Neural cell (in vitro differentiated cells): ENCODE measurements at regions not wholly inside any gene's neighbourhood (a gene's known extent, or its start where the extent isn't known, plus 50 kb on each side); places are given as distances from the start of the nearest gene placed in this dataset.

Source experiments
- H2AFZ ChIP-seq: fragments of 200-600, 300-800 bp; sonication (generic), shearing (Covaris generic); 2 replicates; pipeline ENCODE4 v1.6.0; 2014; ENCODE audit warnings: low read depth, mild to moderate bottlenecking, antibody characterized with exemption, low read length, moderate library complexity
- H3F3A ChIP-seq: fragments of 200-600 bp; shearing (Covaris generic); 2 replicates; pipeline ENCODE4 v1.6.1; 2016; ENCODE audit warnings: mild to moderate bottlenecking, moderate library complexity, mixed read lengths, antibody characterized with exemption, low read length; ENCODE audit not compliant: insufficient read depth, poor library complexity, severe bottlenecking
- H3K27ac ChIP-seq: fragments of 200-600, 300-800 bp; sonication (generic), shearing (Covaris generic); 2 replicates; pipeline ENCODE4 v1.5.1; 2014; ENCODE audit warnings: mild to moderate bottlenecking, low read length, moderate library complexity
- H3K27me3 ChIP-seq: fragments of 300-800, 200-600 bp; sonication (generic), shearing (Covaris generic); 2 replicates; pipeline ENCODE4 v1.6.0; 2014; ENCODE audit warnings: mild to moderate bottlenecking, low read depth, low read length, moderate library complexity; ENCODE audit not compliant: insufficient read depth
- H3K36me3 ChIP-seq: fragments of 300-800, 200-600 bp; sonication (generic), shearing (Covaris generic); 2 replicates; pipeline ENCODE4 v1.5.1; 2014; ENCODE audit warnings: mild to moderate bottlenecking, antibody characterized with exemption, low read length, moderate library complexity; ENCODE audit not compliant: insufficient read depth
- H3K4me2 ChIP-seq: fragments of 300-800, 200-600 bp; sonication (generic), shearing (Covaris generic); 2 replicates; pipeline ENCODE4 v1.6.0; 2014; ENCODE audit warnings: mild to moderate bottlenecking, low read length
- H3K4me3 ChIP-seq: fragments of 300-800, 200-600 bp; sonication (generic), shearing (Covaris generic); 2 replicates; pipeline ENCODE4 v1.5.1; 2014; ENCODE audit warnings: mild to moderate bottlenecking, low read length, moderate library complexity
- H3K79me2 ChIP-seq: fragments of 200-600 bp; shearing (Covaris generic); replicated peaks from 2 replicates; pipeline ENCODE4 v1.6.0; 2014; ENCODE audit warnings: mild to moderate bottlenecking, low read length, moderate library complexity; ENCODE audit not compliant: insufficient read depth
- H3K9ac ChIP-seq: fragments of 300-800, 200-600 bp; sonication (generic), shearing (Covaris generic); 2 replicates; pipeline ENCODE4 v1.6.1; 2016; ENCODE audit warnings: mild to moderate bottlenecking, low read length, mixed read lengths
- H3K9me2 ChIP-seq: fragments of 200-600 bp; shearing (Covaris generic); 2 replicates; pipeline ENCODE4 v1.6.1; 2016; ENCODE audit warnings: mild to moderate bottlenecking, low read length, mixed read lengths; ENCODE audit not compliant: insufficient read depth
- H3K9me3 ChIP-seq: fragments of 200-600, 300-800 bp; sonication (generic), shearing (Covaris generic); 2 replicates; pipeline ENCODE4 v1.6.1; 2016; ENCODE audit warnings: mild to moderate bottlenecking, mixed run types, low read length, moderate library complexity, mixed read lengths
- H4K20me1 ChIP-seq: fragments of 200-600 bp; shearing (Covaris generic); 2 replicates; pipeline ENCODE4 v1.6.1; 2016; ENCODE audit warnings: mild to moderate bottlenecking, mixed run types; ENCODE audit not compliant: insufficient read depth
- CTCF ChIP-seq: fragments of 450-650 bp; IDR thresholded peaks from 2 replicates; pipeline ENCODE4 v1.5.1; 2014; ENCODE audit warnings: antibody characterized with exemption, mild to moderate bottlenecking, moderate library complexity; ENCODE audit not compliant: poor library complexity, severe bottlenecking
- EP300 ChIP-seq: fragments of 450-650 bp; conservative IDR thresholded peaks from 2 replicates; pipeline ENCODE4 v1.6.1; 2014; ENCODE audit warnings: antibody characterized with exemption, mild to moderate bottlenecking, moderate library complexity; ENCODE audit not compliant: poor library complexity, severe bottlenecking
- EZH2 ChIP-seq: fragments of 200-600, 300-800 bp; shearing (Covaris generic), sonication (generic); IDR thresholded peaks from 2 replicates; pipeline ENCODE4 v1.6.1; 2014; ENCODE audit warnings: antibody characterized with exemption, low read length, borderline replicate concordance, mild to moderate bottlenecking; ENCODE audit not compliant: insufficient read depth, poor library complexity, severe bottlenecking
- MXI1 ChIP-seq: fragments of 450-650 bp; conservative IDR thresholded peaks from 2 replicates; pipeline ENCODE4 v1.6.1; 2014; ENCODE audit warnings: antibody characterized with exemption, mild to moderate bottlenecking; ENCODE audit not compliant: poor library complexity, severe bottlenecking
- POLR2AphosphoS5 ChIP-seq: IDR thresholded peaks from 2 replicates; pipeline ENCODE4 v1.6.1; 2012
- RAD21 ChIP-seq: fragments of 450-650 bp; conservative IDR thresholded peaks from 2 replicates; pipeline ENCODE4 v1.6.1; 2014; ENCODE audit warnings: antibody characterized with exemption, mild to moderate bottlenecking, moderate library complexity
- REST ChIP-seq: IDR thresholded peaks from 2 replicates; pipeline ENCODE4 v1.6.1; 2012; ENCODE audit warnings: borderline replicate concordance
- SMC3 ChIP-seq: fragments of 450-650 bp; conservative IDR thresholded peaks from 2 replicates; pipeline ENCODE4 v1.6.1; 2014; ENCODE audit warnings: antibody characterized with exemption, mild to moderate bottlenecking, moderate library complexity; ENCODE audit not compliant: poor library complexity
- TAF1 ChIP-seq: IDR thresholded peaks from 2 replicates; pipeline ENCODE4 v1.6.1; 2012; ENCODE audit warnings: low read depth

- Histone ChIP-seq H4K20me1 (no peaks in the 10 kb centered on the region), H3K4me2 (no peak overlapping the region), H3K9me3 (no peaks in the 10 kb centered on the region), H3K9me2 (no peaks in the 10 kb centered on the region), H3K27me3 (no peaks in the 10 kb centered on the region), H3K79me2 (no peaks in the 10 kb centered on the region), H3K9ac (no peak overlapping the region), H2AFZ (no peak overlapping the region), H3F3A (no peaks in the 10 kb centered on the region), H3K36me3 (no peaks in the 10 kb centered on the region), H3K27ac (no peak overlapping the region), H3K4me3 (no peak overlapping the region)
- TF ChIP-seq RAD21 = no peak
- no peak for TF ChIP-seq REST
- TF ChIP-seq EZH2 = no peak
- TF ChIP-seq POLR2AphosphoS5 = no peak
- no peak for TF ChIP-seq MXI1
- TF ChIP-seq CTCF = no peak
- TF ChIP-seq EP300 = no peak
- no peak for TF ChIP-seq TAF1
- TF ChIP-seq SMC3 = no peak
These were observed 51.6 kb upstream of the UBL3 start for GRCh38 chr13:29901710-29902631.
